ENCODE measurements at regions not wholly inside any gene's neighbourhood (a gene's known extent, or its start where the extent isn't known, plus 50 kb on each side); places are given as distances from the start of the nearest gene placed in this dataset.

- TF ChIP-seq, protein P1, sequence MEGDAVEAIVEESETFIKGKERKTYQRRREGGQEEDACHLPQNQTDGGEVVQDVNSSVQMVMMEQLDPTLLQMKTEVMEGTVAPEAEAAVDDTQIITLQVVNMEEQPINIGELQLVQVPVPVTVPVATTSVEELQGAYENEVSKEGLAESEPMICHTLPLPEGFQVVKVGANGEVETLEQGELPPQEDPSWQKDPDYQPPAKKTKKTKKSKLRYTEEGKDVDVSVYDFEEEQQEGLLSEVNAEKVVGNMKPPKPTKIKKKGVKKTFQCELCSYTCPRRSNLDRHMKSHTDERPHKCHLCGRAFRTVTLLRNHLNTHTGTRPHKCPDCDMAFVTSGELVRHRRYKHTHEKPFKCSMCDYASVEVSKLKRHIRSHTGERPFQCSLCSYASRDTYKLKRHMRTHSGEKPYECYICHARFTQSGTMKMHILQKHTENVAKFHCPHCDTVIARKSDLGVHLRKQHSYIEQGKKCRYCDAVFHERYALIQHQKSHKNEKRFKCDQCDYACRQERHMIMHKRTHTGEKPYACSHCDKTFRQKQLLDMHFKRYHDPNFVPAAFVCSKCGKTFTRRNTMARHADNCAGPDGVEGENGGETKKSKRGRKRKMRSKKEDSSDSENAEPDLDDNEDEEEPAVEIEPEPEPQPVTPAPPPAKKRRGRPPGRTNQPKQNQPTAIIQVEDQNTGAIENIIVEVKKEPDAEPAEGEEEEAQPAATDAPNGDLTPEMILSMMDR (IDR thresholded peaks at IDR 0.05; ENCODE audit: control insufficient read depth, insufficient read depth, low read depth, low read length, missing control alignments): no peak
- no peak overlapping the region for H3K4me3 ChIP-seq (ENCODE audit: control insufficient read depth, low read depth, low read length)
- DNase-seq (ENCODE audit: low read depth): no peak
Measured at GRCh38 chr17:36863676-36864612, 73.3 kb upstream of the LHX1 start.

GRCh38 chr17:36864827-36865430, 72.3 kb upstream of the LHX1 start:
- DNase-seq (ENCODE audit: low read depth): no peak
- TF ChIP-seq, protein P1 (IDR thresholded peaks at IDR 0.05; ENCODE audit: control insufficient read depth, insufficient read depth, low read depth, low read length, missing control alignments): no peak
- H3K4me3 ChIP-seq (ENCODE audit: control insufficient read depth, low read depth, low read length): no peak overlapping the region

- TF ChIP-seq, protein P1 (IDR thresholded peaks at IDR 0.05; ENCODE audit: control insufficient read depth, insufficient read depth, low read depth, low read length, missing control alignments): no peak
- H3K4me3 ChIP-seq (ENCODE audit: control insufficient read depth, low read depth, low read length): no peak overlapping the region
- DNase-seq (ENCODE audit: low read depth): no peak
Measured at GRCh38 chr17:36867716-36868341, 69.4 kb upstream of the LHX1 start.

DNA sequence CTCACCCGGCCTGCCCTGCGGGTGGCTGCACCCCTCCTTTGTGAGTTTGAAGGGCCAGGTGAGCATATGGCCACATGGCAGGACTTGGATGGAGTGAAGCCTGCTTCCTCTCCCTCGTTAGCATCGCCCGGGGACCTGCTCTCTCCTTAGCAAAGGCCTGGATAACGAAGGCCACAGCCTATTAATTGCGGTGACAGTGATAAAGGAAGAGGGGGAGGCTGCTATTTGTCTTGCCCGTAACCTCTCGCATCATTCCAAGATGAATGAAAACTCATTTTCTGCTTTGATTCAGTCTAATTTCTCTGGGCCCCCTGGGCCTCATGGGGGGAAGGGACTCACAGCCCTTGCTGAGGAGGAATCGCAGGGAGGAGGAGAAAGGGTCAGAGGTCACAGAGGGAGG, 68.5 kb upstream of the LHX1 start:
- TF ChIP-seq, protein P1 (IDR thresholded peaks at IDR 0.05; ENCODE audit: control insufficient read depth, insufficient read depth, low read depth, low read length, missing control alignments): no peak
- DNase-seq (ENCODE audit: low read depth): no peak
- no peak overlapping the region for H3K4me3 ChIP-seq (ENCODE audit: control insufficient read depth, low read depth, low read length)

DNA sequence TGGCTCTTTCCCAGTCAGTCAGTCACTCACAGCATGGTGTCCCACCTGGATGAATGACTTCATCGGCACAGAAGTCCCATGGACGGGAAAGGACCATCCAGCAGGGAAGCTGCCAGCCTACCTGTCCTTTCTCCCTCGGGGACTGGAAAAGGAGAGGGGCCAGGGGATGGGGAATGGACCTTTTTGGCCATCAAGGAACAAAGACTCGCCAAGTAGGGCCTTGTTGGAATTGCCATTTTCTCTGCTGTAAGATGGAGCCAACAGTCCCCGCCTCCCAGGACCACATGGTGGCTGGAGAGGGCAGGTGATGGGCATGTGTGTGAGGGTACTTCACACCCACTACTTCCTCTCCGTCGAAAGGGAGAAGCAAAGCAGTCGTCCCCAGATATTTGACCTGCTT, 67.8 kb upstream of the LHX1 start:
- TF ChIP-seq, protein P1 (IDR thresholded peaks at IDR 0.05; ENCODE audit: control insufficient read depth, insufficient read depth, low read depth, low read length, missing control alignments): no peak
- DNase-seq (ENCODE audit: low read depth): no peak
- H3K4me3 ChIP-seq (ENCODE audit: control insufficient read depth, low read depth, low read length): no peak overlapping the region

GRCh38 chr17:36869856-36870719, 67.2 kb upstream of the LHX1 start:
- no peak for DNase-seq (ENCODE audit: low read depth)
- H3K4me3 ChIP-seq (ENCODE audit: control insufficient read depth, low read depth, low read length): no peak overlapping the region
- TF ChIP-seq, protein P1 (IDR thresholded peaks at IDR 0.05; ENCODE audit: control insufficient read depth, insufficient read depth, low read depth, low read length, missing control alignments): no peak

Data from AG09309 (cell line).